WTC11 (cell line): ENCODE measurements at regions not wholly inside any gene's neighbourhood (a gene's known extent, or its start where the extent isn't known, plus 50 kb on each side); places are given as distances from the start of the nearest gene placed in this dataset.

Experiments
- ATAC-seq: fragments of 200-7000 bp; cut with Tn5 transposase; 2 replicates; pipeline ENCODE4 v1.10.0; 2021; ENCODE audit warnings: mild to moderate bottlenecking, moderate library complexity
- CTCF ChIA-PET: fragments of 300-600 bp; sonication (Branson Sonifier 250); formaldehyde crosslinking; loops from one replicate; lab custom pipeline; 2021; ENCODE audit warnings: antibody characterized with exemption; lab: Charles Lee
- POLR2A ChIA-PET: fragments of 350-600 bp; sonication (Branson Sonifier 250); formaldehyde crosslinking; loops from one replicate; lab custom pipeline; 2021; ENCODE audit warnings: antibody characterized with exemption; lab: Charles Lee
- DNase-seq: peaks from one replicate; pipeline ENCODE4 v3.0.0; 2021; ENCODE audit warnings: low spot score
- H3K27ac Mint-ChIP-seq: 2 replicates; pipeline ENCODE4 v1.8.0; 2021; ENCODE audit warnings: mixed read lengths
- H3K27me3 Mint-ChIP-seq: 2 replicates; pipeline ENCODE4 v1.8.0; 2021; ENCODE audit warnings: low read depth, mild to moderate bottlenecking, moderate library complexity, mixed read lengths
- H3K36me3 Mint-ChIP-seq: 2 replicates; pipeline ENCODE4 v1.8.0; 2021; ENCODE audit warnings: mixed read lengths
- H3K4me1 Mint-ChIP-seq: 2 replicates; pipeline ENCODE4 v1.8.0; 2022; ENCODE audit warnings: mixed read lengths
- H3K4me3 Mint-ChIP-seq: 2 replicates; pipeline ENCODE4 v1.8.0; 2021; ENCODE audit warnings: mild to moderate bottlenecking, moderate library complexity, mixed read lengths
- H3K9me3 Mint-ChIP-seq: 2 replicates; pipeline ENCODE4 v1.8.0; 2021; ENCODE audit warnings: mixed read lengths
- ATF1 ChIP-seq: sonication (generic); formaldehyde crosslinking; IDR thresholded peaks from 2 replicates; pipeline ENCODE4 v1.8.1; 2023; ENCODE audit warnings: mild to moderate bottlenecking, moderate library complexity, missing genetic modification reagents
- CBFB ChIP-seq: sonication (generic); formaldehyde crosslinking; IDR thresholded peaks from 2 replicates; pipeline ENCODE4 v1.8.1; 2022; ENCODE audit warnings: mild to moderate bottlenecking, low read depth, missing genetic modification reagents
- CREB1 ChIP-seq: sonication (generic); formaldehyde crosslinking; IDR thresholded peaks from 2 replicates; pipeline ENCODE4 v1.8.0; 2023; ENCODE audit warnings: mild to moderate bottlenecking, missing genetic modification reagents
- CREM ChIP-seq: sonication (generic); formaldehyde crosslinking; IDR thresholded peaks from 2 replicates; pipeline ENCODE4 v1.8.1; 2022; ENCODE audit warnings: mild to moderate bottlenecking, missing genetic modification reagents, moderate library complexity
- ETV6 ChIP-seq: sonication (generic); formaldehyde crosslinking; IDR thresholded peaks from 2 replicates; pipeline ENCODE4 v1.8.1; 2022; ENCODE audit warnings: mild to moderate bottlenecking, missing genetic modification reagents
- FOXJ3 ChIP-seq: sonication (generic); formaldehyde crosslinking; IDR thresholded peaks from 2 replicates; pipeline ENCODE4 v1.9.0; 2021; ENCODE audit warnings: missing genetic modification reagents, mild to moderate bottlenecking, borderline replicate concordance
- GRHL2 ChIP-seq: fragments of 250-450 bp; sonication (Bioruptor Pico); IDR thresholded peaks from 2 replicates; pipeline ENCODE4 v1.8.0; 2022; ENCODE audit warnings: mild to moderate bottlenecking, moderate library complexity; ENCODE audit not compliant: insufficient replicate concordance, severe bottlenecking
- IRF1 ChIP-seq: sonication (generic); formaldehyde crosslinking; IDR thresholded peaks from 2 replicates; pipeline ENCODE4 v1.8.0; 2023; ENCODE audit warnings: missing genetic modification reagents
- JUN ChIP-seq: sonication (generic); formaldehyde crosslinking; IDR thresholded peaks from 2 replicates; pipeline ENCODE4 v1.8.0; 2023; ENCODE audit warnings: mild to moderate bottlenecking, missing genetic modification reagents
- RORB ChIP-seq: fragments of 250-450 bp; sonication (Bioruptor Pico); IDR thresholded peaks from 2 replicates; pipeline ENCODE4 v1.9.0; 2021; ENCODE audit warnings: mild to moderate bottlenecking
- SMAD3 ChIP-seq: sonication (generic); formaldehyde crosslinking; IDR thresholded peaks from 2 replicates; pipeline ENCODE4 v1.8.0; 2022; ENCODE audit warnings: missing genetic modification reagents, mild to moderate bottlenecking, borderline replicate concordance
- TCF7 ChIP-seq: sonication (generic); formaldehyde crosslinking; IDR thresholded peaks from 2 replicates; pipeline ENCODE4 v1.8.0; 2022; ENCODE audit warnings: mild to moderate bottlenecking, low read depth, missing genetic modification reagents, moderate library complexity
- USF1 ChIP-seq: sonication (generic); formaldehyde crosslinking; IDR thresholded peaks from 2 replicates; pipeline ENCODE4 v1.8.0; 2022; ENCODE audit warnings: mild to moderate bottlenecking, missing genetic modification reagents
- ZNF219 ChIP-seq: sonication (generic); formaldehyde crosslinking; IDR thresholded peaks from 2 replicates; pipeline ENCODE4 v1.8.0; 2023; ENCODE audit warnings: missing genetic modification reagents, mild to moderate bottlenecking, borderline replicate concordance
- ZNF232 ChIP-seq: sonication (generic); formaldehyde crosslinking; IDR thresholded peaks from 2 replicates; pipeline ENCODE4 v1.8.0; 2022; ENCODE audit warnings: mild to moderate bottlenecking, missing genetic modification reagents
- TF ChIP-seq, protein P1 (sequence below): sonication (generic); formaldehyde crosslinking; IDR thresholded peaks from 2 replicates; pipeline ENCODE4 v1.8.1; 2023; ENCODE audit warnings: mild to moderate bottlenecking, missing genetic modification reagents
- TF ChIP-seq, protein P2 (sequence below): sonication (generic); formaldehyde crosslinking; IDR thresholded peaks from 2 replicates; pipeline ENCODE4 v1.8.1; 2022; ENCODE audit warnings: mild to moderate bottlenecking, missing genetic modification reagents, moderate library complexity, borderline replicate concordance
- TF ChIP-seq, protein P3 (sequence below): sonication (generic); formaldehyde crosslinking; IDR thresholded peaks from 2 replicates; pipeline ENCODE4 v1.8.1; 2023; ENCODE audit warnings: mild to moderate bottlenecking, missing genetic modification reagents, moderate library complexity
- TF ChIP-seq, protein P4 (sequence below): sonication (generic); formaldehyde crosslinking; IDR thresholded peaks from 2 replicates; pipeline ENCODE4 v1.8.1; 2023; ENCODE audit warnings: mild to moderate bottlenecking, missing genetic modification reagents, borderline replicate concordance
- TF ChIP-seq, protein P5 (sequence below): sonication (generic); formaldehyde crosslinking; IDR thresholded peaks from 2 replicates; pipeline ENCODE4 v1.8.0; 2023; ENCODE audit warnings: missing genetic modification reagents, mild to moderate bottlenecking, borderline replicate concordance

DNA sequence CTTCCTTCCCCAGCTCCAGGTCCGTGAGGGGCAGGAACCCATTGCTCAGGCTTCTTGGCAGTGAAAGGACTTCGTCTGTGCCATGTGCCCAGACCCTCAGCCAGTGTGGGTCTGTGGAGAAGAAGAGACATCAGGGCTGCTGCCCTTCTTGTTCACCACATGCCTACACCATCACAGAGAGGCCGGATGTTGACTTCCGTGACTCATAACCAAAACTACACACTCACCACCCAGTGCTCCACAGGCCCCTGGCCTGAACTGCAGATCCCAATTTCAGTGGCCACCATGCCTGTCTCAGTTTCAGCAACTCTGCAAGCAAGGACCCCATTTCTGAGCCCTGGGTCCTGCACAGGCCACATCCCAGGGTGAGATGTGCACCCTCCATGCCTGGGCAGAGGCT, 332.6 kb upstream of the SALL3 start:
- TF ChIP-seq FOXJ3 (CRISPR knock-in tag) (no peak), USF1 (CRISPR knock-in tag) (no peak), TCF7 (CRISPR knock-in tag) (no peak), SMAD3 (CRISPR knock-in tag) (no peak), ZNF219 (no peak), ETV6 (CRISPR knock-in tag) (no peak), CREM (no peak), ATF1 (CRISPR knock-in tag) (no peak), CREB1 (CRISPR knock-in tag) (no peak), JUN (no peak), IRF1 (no peak), ZNF232 (CRISPR knock-in tag) (no peak), RORB (CRISPR knock-in tag) (no peak), CBFB (no peak), GRHL2 (CRISPR knock-in tag) (no peak)
- TF ChIP-seq, protein P1, sequence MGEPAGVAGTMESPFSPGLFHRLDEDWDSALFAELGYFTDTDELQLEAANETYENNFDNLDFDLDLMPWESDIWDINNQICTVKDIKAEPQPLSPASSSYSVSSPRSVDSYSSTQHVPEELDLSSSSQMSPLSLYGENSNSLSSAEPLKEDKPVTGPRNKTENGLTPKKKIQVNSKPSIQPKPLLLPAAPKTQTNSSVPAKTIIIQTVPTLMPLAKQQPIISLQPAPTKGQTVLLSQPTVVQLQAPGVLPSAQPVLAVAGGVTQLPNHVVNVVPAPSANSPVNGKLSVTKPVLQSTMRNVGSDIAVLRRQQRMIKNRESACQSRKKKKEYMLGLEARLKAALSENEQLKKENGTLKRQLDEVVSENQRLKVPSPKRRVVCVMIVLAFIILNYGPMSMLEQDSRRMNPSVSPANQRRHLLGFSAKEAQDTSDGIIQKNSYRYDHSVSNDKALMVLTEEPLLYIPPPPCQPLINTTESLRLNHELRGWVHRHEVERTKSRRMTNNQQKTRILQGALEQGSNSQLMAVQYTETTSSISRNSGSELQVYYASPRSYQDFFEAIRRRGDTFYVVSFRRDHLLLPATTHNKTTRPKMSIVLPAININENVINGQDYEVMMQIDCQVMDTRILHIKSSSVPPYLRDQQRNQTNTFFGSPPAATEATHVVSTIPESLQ, result no peak
- TF ChIP-seq, protein P2, sequence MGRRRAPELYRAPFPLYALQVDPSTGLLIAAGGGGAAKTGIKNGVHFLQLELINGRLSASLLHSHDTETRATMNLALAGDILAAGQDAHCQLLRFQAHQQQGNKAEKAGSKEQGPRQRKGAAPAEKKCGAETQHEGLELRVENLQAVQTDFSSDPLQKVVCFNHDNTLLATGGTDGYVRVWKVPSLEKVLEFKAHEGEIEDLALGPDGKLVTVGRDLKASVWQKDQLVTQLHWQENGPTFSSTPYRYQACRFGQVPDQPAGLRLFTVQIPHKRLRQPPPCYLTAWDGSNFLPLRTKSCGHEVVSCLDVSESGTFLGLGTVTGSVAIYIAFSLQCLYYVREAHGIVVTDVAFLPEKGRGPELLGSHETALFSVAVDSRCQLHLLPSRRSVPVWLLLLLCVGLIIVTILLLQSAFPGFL (CRISPR knock-in tag), result no peak
- TF ChIP-seq, protein P3, sequence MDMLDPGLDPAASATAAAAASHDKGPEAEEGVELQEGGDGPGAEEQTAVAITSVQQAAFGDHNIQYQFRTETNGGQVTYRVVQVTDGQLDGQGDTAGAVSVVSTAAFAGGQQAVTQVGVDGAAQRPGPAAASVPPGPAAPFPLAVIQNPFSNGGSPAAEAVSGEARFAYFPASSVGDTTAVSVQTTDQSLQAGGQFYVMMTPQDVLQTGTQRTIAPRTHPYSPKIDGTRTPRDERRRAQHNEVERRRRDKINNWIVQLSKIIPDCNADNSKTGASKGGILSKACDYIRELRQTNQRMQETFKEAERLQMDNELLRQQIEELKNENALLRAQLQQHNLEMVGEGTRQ (CRISPR knock-in tag), result no peak
- TF ChIP-seq, protein P4, sequence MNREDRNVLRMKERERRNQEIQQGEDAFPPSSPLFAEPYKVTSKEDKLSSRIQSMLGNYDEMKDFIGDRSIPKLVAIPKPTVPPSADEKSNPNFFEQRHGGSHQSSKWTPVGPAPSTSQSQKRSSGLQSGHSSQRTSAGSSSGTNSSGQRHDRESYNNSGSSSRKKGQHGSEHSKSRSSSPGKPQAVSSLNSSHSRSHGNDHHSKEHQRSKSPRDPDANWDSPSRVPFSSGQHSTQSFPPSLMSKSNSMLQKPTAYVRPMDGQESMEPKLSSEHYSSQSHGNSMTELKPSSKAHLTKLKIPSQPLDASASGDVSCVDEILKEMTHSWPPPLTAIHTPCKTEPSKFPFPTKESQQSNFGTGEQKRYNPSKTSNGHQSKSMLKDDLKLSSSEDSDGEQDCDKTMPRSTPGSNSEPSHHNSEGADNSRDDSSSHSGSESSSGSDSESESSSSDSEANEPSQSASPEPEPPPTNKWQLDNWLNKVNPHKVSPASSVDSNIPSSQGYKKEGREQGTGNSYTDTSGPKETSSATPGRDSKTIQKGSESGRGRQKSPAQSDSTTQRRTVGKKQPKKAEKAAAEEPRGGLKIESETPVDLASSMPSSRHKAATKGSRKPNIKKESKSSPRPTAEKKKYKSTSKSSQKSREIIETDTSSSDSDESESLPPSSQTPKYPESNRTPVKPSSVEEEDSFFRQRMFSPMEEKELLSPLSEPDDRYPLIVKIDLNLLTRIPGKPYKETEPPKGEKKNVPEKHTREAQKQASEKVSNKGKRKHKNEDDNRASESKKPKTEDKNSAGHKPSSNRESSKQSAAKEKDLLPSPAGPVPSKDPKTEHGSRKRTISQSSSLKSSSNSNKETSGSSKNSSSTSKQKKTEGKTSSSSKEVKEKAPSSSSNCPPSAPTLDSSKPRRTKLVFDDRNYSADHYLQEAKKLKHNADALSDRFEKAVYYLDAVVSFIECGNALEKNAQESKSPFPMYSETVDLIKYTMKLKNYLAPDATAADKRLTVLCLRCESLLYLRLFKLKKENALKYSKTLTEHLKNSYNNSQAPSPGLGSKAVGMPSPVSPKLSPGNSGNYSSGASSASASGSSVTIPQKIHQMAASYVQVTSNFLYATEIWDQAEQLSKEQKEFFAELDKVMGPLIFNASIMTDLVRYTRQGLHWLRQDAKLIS (CRISPR knock-in tag), result no peak
- TF ChIP-seq, protein P5, sequence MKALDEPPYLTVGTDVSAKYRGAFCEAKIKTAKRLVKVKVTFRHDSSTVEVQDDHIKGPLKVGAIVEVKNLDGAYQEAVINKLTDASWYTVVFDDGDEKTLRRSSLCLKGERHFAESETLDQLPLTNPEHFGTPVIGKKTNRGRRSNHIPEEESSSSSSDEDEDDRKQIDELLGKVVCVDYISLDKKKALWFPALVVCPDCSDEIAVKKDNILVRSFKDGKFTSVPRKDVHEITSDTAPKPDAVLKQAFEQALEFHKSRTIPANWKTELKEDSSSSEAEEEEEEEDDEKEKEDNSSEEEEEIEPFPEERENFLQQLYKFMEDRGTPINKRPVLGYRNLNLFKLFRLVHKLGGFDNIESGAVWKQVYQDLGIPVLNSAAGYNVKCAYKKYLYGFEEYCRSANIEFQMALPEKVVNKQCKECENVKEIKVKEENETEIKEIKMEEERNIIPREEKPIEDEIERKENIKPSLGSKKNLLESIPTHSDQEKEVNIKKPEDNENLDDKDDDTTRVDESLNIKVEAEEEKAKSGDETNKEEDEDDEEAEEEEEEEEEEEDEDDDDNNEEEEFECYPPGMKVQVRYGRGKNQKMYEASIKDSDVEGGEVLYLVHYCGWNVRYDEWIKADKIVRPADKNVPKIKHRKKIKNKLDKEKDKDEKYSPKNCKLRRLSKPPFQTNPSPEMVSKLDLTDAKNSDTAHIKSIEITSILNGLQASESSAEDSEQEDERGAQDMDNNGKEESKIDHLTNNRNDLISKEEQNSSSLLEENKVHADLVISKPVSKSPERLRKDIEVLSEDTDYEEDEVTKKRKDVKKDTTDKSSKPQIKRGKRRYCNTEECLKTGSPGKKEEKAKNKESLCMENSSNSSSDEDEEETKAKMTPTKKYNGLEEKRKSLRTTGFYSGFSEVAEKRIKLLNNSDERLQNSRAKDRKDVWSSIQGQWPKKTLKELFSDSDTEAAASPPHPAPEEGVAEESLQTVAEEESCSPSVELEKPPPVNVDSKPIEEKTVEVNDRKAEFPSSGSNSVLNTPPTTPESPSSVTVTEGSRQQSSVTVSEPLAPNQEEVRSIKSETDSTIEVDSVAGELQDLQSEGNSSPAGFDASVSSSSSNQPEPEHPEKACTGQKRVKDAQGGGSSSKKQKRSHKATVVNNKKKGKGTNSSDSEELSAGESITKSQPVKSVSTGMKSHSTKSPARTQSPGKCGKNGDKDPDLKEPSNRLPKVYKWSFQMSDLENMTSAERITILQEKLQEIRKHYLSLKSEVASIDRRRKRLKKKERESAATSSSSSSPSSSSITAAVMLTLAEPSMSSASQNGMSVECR (CRISPR knock-in tag), result no peak
- Mint-ChIP-seq H3K9me3 (peaks cover 45% of the 10 kb centered on the region), H3K27ac (no peak overlapping the region), H3K4me3 (no peak overlapping the region), H3K27me3 (peaks cover under 1% of the 10 kb centered on the region), H3K4me1 (peaks cover 6% of the 10 kb centered on the region; the same call in 1 of the 2 replicates), H3K36me3 (peaks cover 43% of the 10 kb centered on the region)
- DNase-seq (no peak), ATAC-seq (no peak)
- CTCF ChIA-PET, result no interaction called here
- POLR2A ChIA-PET, result no interaction called here
